HCT116 (cell line): ENCODE measurements at regions not wholly inside any gene's neighbourhood (a gene's known extent, or its start where the extent isn't known, plus 50 kb on each side); places are given as distances from the start of the nearest gene placed in this dataset.

Experiments
- ATAC-seq: fragments of 200-7000 bp; cut with Tn5 transposase; 2 replicates; pipeline ENCODE4 v1.9.1; 2020; ENCODE audit warnings: mild to moderate bottlenecking, moderate library complexity
- BruUV-seq: library from RNA; stranded (reverse); fragments of 400-500 nt; replicated peaks from 2 replicates; lab custom pipeline; 2021; lab: Mats Ljungman, UMichigan
- CTCF ChIA-PET: fragments of 300-600 bp; sonication (Branson Sonifier 250); formaldehyde crosslinking; loops from one replicate; lab custom pipeline; 2021; ENCODE audit warnings: antibody characterized with exemption; lab: Charles Lee
- POLR2A ChIA-PET: fragments of 300-600, 350-600 bp; sonication (Branson Sonifier 250); formaldehyde crosslinking; loops from one replicate; lab custom pipeline; 2021; ENCODE audit warnings: antibody characterized with exemption; lab: Charles Lee
- RAD21 ChIA-PET, 2 experiments: fragments of 300-600 bp; sonication (Branson Sonifier 250); formaldehyde crosslinking; loops; one replicate each; lab custom pipeline; 2023; ENCODE audit warnings: low total read pairs in 2 of 2; ENCODE audit not compliant: uncharacterized antibody in 2 of 2, unreplicated experiment in 2 of 2, low non-redundant PET in 1 of 2; lab: Charles Lee
- DNase-seq: peaks from one replicate; pipeline ENCODE4 v3.0.0-alpha.2; 2010; ENCODE audit warnings: low read depth, low spot score
- H2AFZ ChIP-seq: fragments of 200-600 bp; shearing (Covaris generic), sonication (generic); 2 replicates; pipeline ENCODE4 v1.6.1; 2017; ENCODE audit warnings: low read depth, mixed run types, mixed read lengths, antibody characterized with exemption, low read length; ENCODE audit not compliant: poor library complexity, severe bottlenecking
- H3K27ac ChIP-seq: 2 replicates; pipeline ENCODE4 v1.5.1; 2012; ENCODE audit warnings: low read depth, low read length
- H3K27me3 ChIP-seq: fragments of 200-600 bp; sonication (generic); 2 replicates; pipeline ENCODE4 v1.6.1; 2016; ENCODE audit warnings: mixed run types, low read length, mixed read lengths; ENCODE audit not compliant: insufficient read depth
- H3K36me3 ChIP-seq, 2 experiments: fragments of 200-500 bp in 1 of 2; fragments of 200-600 bp in 1 of 2; sonication (Bioruptor generic) in 1 of 2; sonication (generic) in 1 of 2; 2 replicates each; pipeline versions ENCODE4 v1.5.1 to v1.6.1; 2014 to 2016; ENCODE audit warnings: low read length in 2 of 2, inconsistent platforms in 1 of 2, mixed read lengths in 1 of 2, mixed run types in 1 of 2; ENCODE audit not compliant: insufficient read depth in 2 of 2, control insufficient read depth in 1 of 2
- H3K4me1 ChIP-seq, 2 experiments: fragments of 200-600 bp in 1 of 2; sonication (generic) in 1 of 2; 2 replicates each; pipeline versions ENCODE4 v1.5.1 to v1.6.1; 2012 to 2017; ENCODE audit warnings: low read length in 2 of 2, inconsistent platforms in 1 of 2, mild to moderate bottlenecking in 1 of 2, mixed read lengths in 1 of 2, mixed run types in 1 of 2, moderate library complexity in 1 of 2; ENCODE audit not compliant: insufficient read depth in 2 of 2, control insufficient read depth in 1 of 2
- H3K4me2 ChIP-seq: fragments of 200-600 bp; sonication (generic); 2 replicates; pipeline ENCODE4 v1.6.1; 2017; ENCODE audit warnings: mixed run types, low read length, mixed read lengths
- H3K4me3 ChIP-seq, 2 experiments: fragments of 200-600 bp in 1 of 2; sonication (generic) in 1 of 2; replicated peaks in 1 of 2; 2 replicates each; pipeline ENCODE4 v1.5.1; 2011 to 2016; ENCODE audit warnings: low read length in 2 of 2, control low read depth in 1 of 2, low read depth in 1 of 2, mild to moderate bottlenecking in 1 of 2, mixed read lengths in 1 of 2, mixed run types in 1 of 2
- H3K79me2 ChIP-seq: fragments of 200-600 bp; sonication (generic); 2 replicates; pipeline ENCODE4 v1.6.1; 2017; ENCODE audit warnings: mild to moderate bottlenecking, mixed run types, low read length, moderate library complexity, mixed read lengths; ENCODE audit not compliant: insufficient read depth
- H3K9ac ChIP-seq: fragments of 200-600 bp; sonication (generic); 2 replicates; pipeline ENCODE4 v1.6.1; 2016; ENCODE audit warnings: low read length, mixed read lengths
- H3K9me2 ChIP-seq: fragments of 200-600 bp; sonication (generic), shearing (Covaris generic); 2 replicates; pipeline ENCODE4 v1.6.1; 2017; ENCODE audit warnings: mixed run types, mild to moderate bottlenecking, moderate library complexity; ENCODE audit not compliant: insufficient read depth
- H3K9me3 ChIP-seq, 2 experiments: fragments of 200-500 bp in 1 of 2; fragments of 200-600 bp in 1 of 2; sonication (Bioruptor generic) in 1 of 2; sonication (generic) in 1 of 2; 2 replicates each; pipeline ENCODE4 v1.6.1; 2014 to 2017; ENCODE audit warnings: low read length in 2 of 2, mixed read lengths in 2 of 2, inconsistent platforms in 1 of 2, low read depth in 1 of 2, mild to moderate bottlenecking in 1 of 2, mixed run types in 1 of 2, moderate library complexity in 1 of 2; ENCODE audit not compliant: control insufficient read depth in 1 of 2, insufficient read depth in 1 of 2
- H4K20me1 ChIP-seq: fragments of 200-600 bp; sonication (generic), shearing (Covaris generic); 2 replicates; pipeline ENCODE4 v1.6.1; 2017; ENCODE audit warnings: mixed run types, mild to moderate bottlenecking, moderate library complexity; ENCODE audit not compliant: insufficient read depth
- CBX3 ChIP-seq: IDR thresholded peaks from 2 replicates; pipeline ENCODE4 v1.6.1; 2012; ENCODE audit warnings: low read depth
- CEBPB ChIP-seq: IDR thresholded peaks from 2 replicates; pipeline ENCODE4 v1.6.1; 2012; ENCODE audit warnings: low read depth
- EGR1 ChIP-seq: IDR thresholded peaks from 2 replicates; pipeline ENCODE4 v1.6.1; 2012; ENCODE audit warnings: low read depth
- EZH2 ChIP-seq: fragments of 200-600 bp; sonication (generic); IDR thresholded peaks from 2 replicates; pipeline ENCODE4 v1.6.1; 2017; ENCODE audit warnings: antibody characterized with exemption, mixed run types
- FOSL1 ChIP-seq: IDR thresholded peaks from 2 replicates; pipeline ENCODE4 v1.6.1; 2012; ENCODE audit warnings: low read depth
- JUND ChIP-seq: IDR thresholded peaks from 2 replicates; pipeline ENCODE4 v1.6.1; 2012
- MAX ChIP-seq: IDR thresholded peaks from 2 replicates; pipeline ENCODE4 v1.6.1; 2012
- POLR2A ChIP-seq: IDR thresholded peaks from 2 replicates; pipeline ENCODE4 v1.7.0; 2011; ENCODE audit warnings: borderline replicate concordance; ENCODE audit not compliant: insufficient read depth, insufficient read length; ENCODE audit errors: extremely low read depth
- POLR2AphosphoS5 ChIP-seq: IDR thresholded peaks from 2 replicates; pipeline ENCODE4 v1.6.1; 2011; ENCODE audit warnings: mild to moderate bottlenecking, low read depth, low read length, moderate library complexity
- RAD21 ChIP-seq: IDR thresholded peaks from 2 replicates; pipeline ENCODE4 v1.6.1; 2012; ENCODE audit warnings: low read depth, mild to moderate bottlenecking
- REST ChIP-seq: IDR thresholded peaks from 2 replicates; pipeline ENCODE4 v1.6.1; 2012; ENCODE audit warnings: low read depth
- SIN3A ChIP-seq: IDR thresholded peaks from 2 replicates; pipeline ENCODE4 v1.6.1; 2012; ENCODE audit warnings: low read depth
- SP1 ChIP-seq: IDR thresholded peaks from 2 replicates; pipeline ENCODE4 v1.6.1; 2012; ENCODE audit warnings: low read depth
- SRF ChIP-seq: IDR thresholded peaks from 2 replicates; pipeline ENCODE4 v1.6.1; 2012; ENCODE audit warnings: low read depth
- TCF7L2 ChIP-seq: IDR thresholded peaks from 2 replicates; pipeline ENCODE4 v1.7.0; 2011; ENCODE audit warnings: borderline replicate concordance, inconsistent platforms; ENCODE audit not compliant: insufficient read depth, insufficient read length; ENCODE audit errors: extremely low read depth
- ZBTB33 ChIP-seq: IDR thresholded peaks from 2 replicates; pipeline ENCODE4 v1.6.1; 2011; ENCODE audit warnings: mild to moderate bottlenecking, low read length, moderate library complexity; ENCODE audit not compliant: insufficient replicate concordance; ENCODE audit errors: extremely low read depth
- ZFX ChIP-seq: fragments of 450-650 bp; IDR thresholded peaks from 2 replicates; pipeline ENCODE4 v1.6.1; 2017
- ZNF274 ChIP-seq: fragments of 200-500 bp; sonication (Bioruptor generic); IDR thresholded peaks from 2 replicates; pipeline ENCODE4 v1.6.1; 2014; ENCODE audit warnings: mild to moderate bottlenecking, low read depth, low read length, inconsistent platforms
- intact Hi-C: fragments of 100-400 bp; cut with micrococcal nuclease; formaldehyde crosslinking; loops from 2 replicates; pipeline ENCODE4 v1.10.0; 2022
- TF ChIP-seq, protein P1 (sequence below): IDR thresholded peaks from 2 replicates; pipeline ENCODE4 v1.6.1; 2012
- TF ChIP-seq, protein P2 (sequence below), 3 experiments: fragments of 200-600 bp in 1 of 3; sonication (generic) in 1 of 3; IDR thresholded peaks in 2 of 3; conservative IDR thresholded peaks in 1 of 3; 2 replicates each; pipeline ENCODE4 v1.5.1; 2012 to 2017; ENCODE audit warnings: low read depth in 2 of 3, low read length in 2 of 3, antibody characterized with exemption in 1 of 3, borderline replicate concordance in 1 of 3, control low read depth in 1 of 3, mild to moderate bottlenecking in 1 of 3, mixed read lengths in 1 of 3, mixed run types in 1 of 3, moderate library complexity in 1 of 3; ENCODE audit not compliant: insufficient read depth in 1 of 3

GRCh38 chr2:155600914-155601760 is 731.4 kb downstream of the NR4A2 start:
- ChIA-PET RAD21 (no interaction called here), CTCF (no interaction called here), POLR2A (no interaction called here)
- Histone ChIP-seq H3K4me3 (no peak overlapping the region), H4K20me1 (no peaks in the 10 kb centered on the region), H3K36me3 (no peaks in the 10 kb centered on the region), H3K4me1 (no peaks in the 10 kb centered on the region), H3K9ac (no peak overlapping the region), H3K9me2 (no peaks in the 10 kb centered on the region), H2AFZ (no peak overlapping the region), H3K27ac (no peak overlapping the region), H3K4me2 (no peak overlapping the region), H3K79me2 (no peaks in the 10 kb centered on the region), H3K9me3 (no peaks in the 10 kb centered on the region), H3K27me3 (no peaks in the 10 kb centered on the region)
- TF ChIP-seq EZH2: no peak
- TF ChIP-seq ZBTB33: no peak
- TF ChIP-seq SIN3A: no peak
- no peak for TF ChIP-seq REST
- no peak for TF ChIP-seq EGR1
- TF ChIP-seq, protein P1, sequence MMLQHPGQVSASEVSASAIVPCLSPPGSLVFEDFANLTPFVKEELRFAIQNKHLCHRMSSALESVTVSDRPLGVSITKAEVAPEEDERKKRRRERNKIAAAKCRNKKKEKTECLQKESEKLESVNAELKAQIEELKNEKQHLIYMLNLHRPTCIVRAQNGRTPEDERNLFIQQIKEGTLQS: no peak
- no peak for TF ChIP-seq POLR2A
- TF ChIP-seq ZNF274: no peak
- TF ChIP-seq SRF: no peak
- no peak for TF ChIP-seq ZFX
- no peak for TF ChIP-seq RAD21
- no peak for TF ChIP-seq CEBPB
- no peak for TF ChIP-seq JUND
- no peak for TF ChIP-seq SP1
- TF ChIP-seq TCF7L2: no peak
- TF ChIP-seq CBX3: no peak
- TF ChIP-seq, protein P2, sequence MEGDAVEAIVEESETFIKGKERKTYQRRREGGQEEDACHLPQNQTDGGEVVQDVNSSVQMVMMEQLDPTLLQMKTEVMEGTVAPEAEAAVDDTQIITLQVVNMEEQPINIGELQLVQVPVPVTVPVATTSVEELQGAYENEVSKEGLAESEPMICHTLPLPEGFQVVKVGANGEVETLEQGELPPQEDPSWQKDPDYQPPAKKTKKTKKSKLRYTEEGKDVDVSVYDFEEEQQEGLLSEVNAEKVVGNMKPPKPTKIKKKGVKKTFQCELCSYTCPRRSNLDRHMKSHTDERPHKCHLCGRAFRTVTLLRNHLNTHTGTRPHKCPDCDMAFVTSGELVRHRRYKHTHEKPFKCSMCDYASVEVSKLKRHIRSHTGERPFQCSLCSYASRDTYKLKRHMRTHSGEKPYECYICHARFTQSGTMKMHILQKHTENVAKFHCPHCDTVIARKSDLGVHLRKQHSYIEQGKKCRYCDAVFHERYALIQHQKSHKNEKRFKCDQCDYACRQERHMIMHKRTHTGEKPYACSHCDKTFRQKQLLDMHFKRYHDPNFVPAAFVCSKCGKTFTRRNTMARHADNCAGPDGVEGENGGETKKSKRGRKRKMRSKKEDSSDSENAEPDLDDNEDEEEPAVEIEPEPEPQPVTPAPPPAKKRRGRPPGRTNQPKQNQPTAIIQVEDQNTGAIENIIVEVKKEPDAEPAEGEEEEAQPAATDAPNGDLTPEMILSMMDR (IDR thresholded peaks at IDR 0.05 in 2 of 3, conservative IDR thresholded peaks at IDR 0.05 in 1 of 3; ENCODE audit: borderline replicate concordance in 1 of 3, insufficient read depth in 1 of 3, low read depth in 2 of 3, low read length in 2 of 3): no peak
- no peak for TF ChIP-seq MAX
- no peak for TF ChIP-seq POLR2AphosphoS5
- TF ChIP-seq FOSL1: no peak
- BruUV-seq: no TSS peak
- no peak for ATAC-seq
- intact Hi-C loops: no loop called here
- DNase-seq: no peak
